ACHN (cell line): ENCODE measurements at regions not wholly inside any gene's neighbourhood (a gene's known extent, or its start where the extent isn't known, plus 50 kb on each side); places are given as distances from the start of the nearest gene placed in this dataset.

ENCODE experiments used
- DNase-seq: peaks from one replicate; pipeline ENCODE4 v3.0.0-alpha.2; 2015
- in situ Hi-C: cut with HindIII; loops from 2 replicates; pipeline ENCODE4 v1.10.0; 2017; ENCODE audit warnings: low sequenced_read_pairs, low pct_ligation_motif_present, low pct_unique_long_range_greater_than_20kb

DNA sequence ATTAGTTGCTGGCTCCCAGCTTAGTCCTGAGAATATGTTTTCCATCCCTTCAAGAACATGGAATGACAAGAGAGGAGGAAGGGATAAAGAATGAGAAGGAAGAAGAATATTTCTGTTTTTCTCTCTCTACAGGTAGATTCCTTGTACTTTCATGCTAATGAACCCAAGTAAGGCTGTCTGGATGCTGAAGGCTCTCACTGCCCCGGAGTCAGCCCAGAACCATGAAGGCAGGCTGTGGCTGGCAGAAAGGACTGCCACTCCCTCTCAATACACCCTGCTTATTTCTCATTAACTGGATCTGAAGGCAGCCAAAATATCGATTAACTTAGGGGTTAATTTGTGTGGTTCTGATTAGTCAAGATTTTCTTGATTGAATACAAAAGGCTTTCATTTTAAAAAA is 93.1 kb upstream of the NPAS2 start:
- in situ Hi-C loops, result no loop called here
- no peak for DNase-seq

DNA sequence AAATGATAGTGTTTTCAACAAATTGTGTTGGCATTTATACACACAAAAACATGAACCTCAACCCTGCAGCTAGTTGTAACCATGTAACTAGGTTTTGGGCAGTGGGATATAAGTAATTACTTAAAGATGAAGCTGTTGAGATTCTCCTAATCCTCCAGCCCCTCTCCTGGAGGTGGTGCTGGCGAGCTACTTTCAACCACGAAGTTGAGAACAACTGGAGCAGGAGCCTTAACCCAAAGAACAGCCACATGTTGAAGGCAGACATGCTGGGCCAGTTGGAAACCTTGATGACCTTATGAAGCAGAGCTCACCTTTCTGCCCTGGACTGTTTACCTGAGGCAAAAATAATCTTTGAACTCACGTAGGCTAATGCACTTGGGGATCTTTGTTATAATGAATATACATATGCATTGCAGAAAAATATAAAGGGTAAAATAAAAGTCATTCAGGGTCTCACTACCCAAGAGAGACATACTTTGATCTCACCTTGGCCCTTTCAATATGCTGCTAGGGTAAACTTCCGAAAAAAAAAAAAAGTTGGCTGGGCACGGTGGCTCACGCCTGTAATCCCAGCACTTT is 89.6 kb upstream of the NPAS2 start:
- in situ Hi-C loops, result no loop called here

DNA sequence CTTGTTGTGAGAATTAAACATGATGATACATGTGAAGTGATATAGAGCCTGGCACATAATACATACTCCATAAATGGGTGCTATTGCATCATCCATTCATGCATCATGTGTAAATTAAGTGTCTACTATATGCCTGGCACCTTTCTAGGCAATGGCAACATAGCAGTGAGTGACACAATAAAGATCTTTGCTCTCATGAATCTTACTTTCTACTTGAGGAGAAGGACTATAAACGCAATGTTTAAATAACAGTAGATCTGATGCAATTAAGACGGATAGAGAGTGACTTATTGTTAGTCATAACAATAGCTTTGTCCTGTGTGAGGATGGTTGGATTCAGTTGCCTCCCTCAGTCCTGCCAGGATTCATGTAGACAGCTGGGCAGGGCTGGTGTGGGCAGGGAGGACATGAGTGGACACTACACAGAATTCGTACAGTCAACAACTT is 88.4 kb upstream of the NPAS2 start:
- no peak for DNase-seq
- in situ Hi-C loops, result no loop called here

More for the DNA sequence above, 89.6 kb upstream of the NPAS2 start:
- peak; percentile 74 for DNase-seq

DNA sequence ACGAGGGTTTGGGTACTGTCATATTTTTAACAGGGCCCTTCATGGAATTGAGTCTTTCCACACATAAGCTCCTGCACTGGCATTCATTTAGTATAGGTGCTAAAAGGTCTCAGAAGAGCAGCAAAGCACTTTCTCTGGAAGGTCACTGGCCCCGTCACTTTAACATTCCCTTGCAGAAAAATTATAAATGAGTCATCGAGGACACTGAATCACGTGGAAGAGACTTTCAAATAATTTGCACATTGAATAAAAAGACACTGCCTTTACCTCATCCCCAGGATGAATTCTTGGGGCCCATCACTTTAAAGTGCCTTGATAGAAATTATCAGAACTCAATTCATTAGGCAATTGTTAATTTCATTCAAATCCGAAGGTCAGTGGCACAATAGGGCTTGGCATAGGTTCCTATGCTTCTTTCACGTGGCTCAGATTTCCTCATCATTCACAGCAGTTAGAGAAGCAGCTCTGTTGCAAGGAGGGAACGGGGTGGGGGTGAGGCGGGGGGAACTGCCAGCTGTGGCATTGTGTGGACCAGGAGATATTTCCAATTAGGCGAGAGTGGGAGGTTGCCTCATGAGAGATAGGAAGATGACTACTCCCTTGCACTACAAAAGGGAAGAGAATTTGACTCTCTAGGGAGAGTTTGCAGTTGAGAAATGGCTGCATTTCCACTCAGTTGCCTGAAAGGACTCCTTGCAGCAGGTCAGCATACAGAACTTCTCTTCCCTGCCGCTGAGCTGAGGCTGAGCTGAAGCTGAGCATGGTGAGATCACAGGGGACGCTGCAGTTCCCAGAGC is 86.3 kb upstream of the NPAS2 start:
- in situ Hi-C loops, result no loop called here
- DNase-seq, result no peak

DNA sequence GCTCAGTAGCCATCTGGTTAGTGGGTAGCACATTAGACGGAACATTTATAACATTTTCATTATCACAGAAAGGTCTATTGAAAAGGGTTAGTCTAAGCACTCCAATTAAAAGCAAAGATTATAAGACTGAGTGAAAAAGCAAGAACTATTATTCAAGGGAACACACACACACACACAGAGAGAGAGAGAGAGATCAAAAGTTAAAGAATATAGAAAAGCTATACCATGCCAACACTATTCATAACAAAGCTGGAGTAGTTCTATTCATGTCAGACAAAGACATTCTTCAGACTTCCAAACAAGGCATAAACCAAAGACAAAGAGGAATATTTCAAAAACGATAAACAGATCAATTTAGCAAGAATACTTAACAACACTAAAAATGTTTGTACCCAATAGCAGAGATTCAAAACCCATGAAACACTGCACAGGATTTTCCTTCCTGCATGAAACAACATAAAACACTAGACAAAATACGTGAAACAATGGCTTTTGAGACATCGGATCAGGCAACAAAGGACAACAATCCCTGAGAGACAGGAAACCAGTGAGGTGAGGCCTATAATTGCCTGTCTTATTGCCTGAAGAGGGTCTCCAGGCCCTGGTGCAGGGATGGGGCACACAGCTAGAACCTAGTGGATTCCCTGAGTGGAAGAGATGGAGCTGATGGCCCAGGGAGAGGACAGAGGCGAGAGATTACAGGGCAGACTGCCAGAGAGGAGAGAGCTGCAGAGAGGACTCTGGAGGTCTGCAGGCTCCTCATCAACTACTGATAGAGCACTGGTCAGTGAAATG is 83.6 kb upstream of the NPAS2 start:
- in situ Hi-C loops, result no loop called here
- DNase-seq, result no peak

DNA sequence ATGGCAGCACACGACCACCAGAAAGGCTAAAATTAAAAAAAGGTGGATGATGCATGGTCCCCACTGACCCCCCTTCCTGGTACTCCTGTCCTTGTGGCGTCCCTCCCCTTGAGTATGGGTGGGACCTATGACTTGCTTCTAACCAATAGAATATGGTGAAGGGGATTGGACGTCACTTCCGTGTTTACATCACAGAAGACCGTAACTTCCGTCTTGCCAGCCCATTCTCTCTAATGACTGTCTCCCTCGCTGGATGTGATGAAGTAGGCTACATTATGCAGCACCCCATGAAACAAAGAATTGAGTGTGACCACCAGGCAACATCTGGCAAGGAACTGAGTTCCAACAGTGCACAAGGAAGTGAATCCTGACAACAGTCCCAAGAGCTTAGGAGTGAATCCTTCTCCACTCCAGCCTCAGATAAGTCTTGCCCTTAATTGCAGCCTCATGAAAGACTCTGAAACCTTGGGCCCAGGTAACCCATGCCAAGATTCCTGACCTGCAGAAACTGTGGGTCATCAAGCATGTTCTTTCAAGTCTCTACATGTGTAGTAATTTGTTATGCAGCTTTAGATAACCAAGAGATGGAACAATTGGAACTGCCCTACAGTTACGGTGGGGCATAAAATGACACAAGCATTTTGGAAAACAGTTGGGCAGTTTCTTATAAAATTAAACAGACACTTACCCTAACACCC is 80.1 kb upstream of the NPAS2 start:
- in situ Hi-C loops, result no loop called here
- no peak for DNase-seq

DNA sequence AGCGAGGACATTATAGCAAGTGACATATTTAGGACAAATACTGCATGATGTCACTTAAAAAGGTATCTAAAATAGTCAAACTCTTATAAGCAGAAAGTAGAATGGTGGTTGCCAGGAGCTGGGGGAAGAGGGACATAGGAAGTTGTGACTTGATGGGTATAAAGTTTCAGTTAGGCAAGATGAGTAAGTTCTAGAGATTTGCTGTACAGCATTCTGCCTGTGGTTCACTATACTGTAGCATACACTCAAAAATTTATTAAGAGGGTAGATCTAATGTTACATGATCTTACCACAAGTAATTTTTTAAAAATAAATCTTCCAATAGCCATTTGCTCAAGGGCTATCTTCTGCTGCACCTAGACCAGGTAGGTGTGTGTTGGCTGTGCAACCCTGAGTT is 78.1 kb upstream of the NPAS2 start:
- no peak for DNase-seq
- in situ Hi-C loops, result no loop called here

DNA sequence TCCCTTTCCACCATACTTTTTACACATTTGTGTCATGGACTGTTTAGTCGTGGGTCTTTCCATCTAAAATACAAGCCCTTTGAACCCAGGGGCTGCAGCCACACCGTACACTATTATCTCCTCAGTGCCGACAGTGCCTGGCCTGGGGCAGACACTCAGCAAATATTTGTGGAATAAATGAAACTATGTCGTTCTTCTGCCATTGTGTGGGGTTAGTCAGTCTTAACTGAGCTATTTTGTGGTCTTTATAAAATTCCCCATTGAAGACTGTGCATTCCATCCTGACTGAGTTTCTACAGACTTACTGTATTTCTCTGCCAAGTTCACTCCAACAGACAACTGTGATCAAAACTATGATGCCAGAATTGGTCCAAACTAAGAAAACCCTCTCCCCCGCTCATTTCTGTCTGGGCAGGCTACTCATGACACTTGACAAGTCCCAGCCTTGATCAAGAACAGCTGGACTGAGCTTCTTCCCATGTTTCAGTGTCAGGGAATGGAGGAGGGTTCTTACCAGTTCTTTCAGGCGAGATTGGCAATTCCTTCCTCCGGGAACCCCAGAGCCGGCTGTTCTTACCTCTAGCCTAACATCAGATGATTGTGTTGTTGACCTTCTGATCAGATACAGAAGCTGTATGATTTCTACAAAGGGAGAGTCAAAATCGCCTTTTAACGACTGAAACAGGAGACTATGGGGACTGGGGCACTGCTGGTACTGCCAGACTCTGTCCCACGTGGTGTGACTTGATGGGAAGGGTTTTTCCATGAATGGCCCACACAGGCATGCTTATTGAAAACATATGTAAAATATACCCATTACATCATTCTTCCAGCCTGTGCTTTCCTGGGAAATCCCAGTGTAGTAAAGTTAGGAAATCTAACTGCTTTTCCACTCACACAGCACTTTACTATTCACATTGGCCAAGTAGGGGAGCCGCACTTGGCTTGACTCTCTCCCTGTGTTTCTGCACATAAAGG is 77.4 kb upstream of the NPAS2 start:
- in situ Hi-C loops, result no loop called here
- peak; percentile 56 for DNase-seq

DNA sequence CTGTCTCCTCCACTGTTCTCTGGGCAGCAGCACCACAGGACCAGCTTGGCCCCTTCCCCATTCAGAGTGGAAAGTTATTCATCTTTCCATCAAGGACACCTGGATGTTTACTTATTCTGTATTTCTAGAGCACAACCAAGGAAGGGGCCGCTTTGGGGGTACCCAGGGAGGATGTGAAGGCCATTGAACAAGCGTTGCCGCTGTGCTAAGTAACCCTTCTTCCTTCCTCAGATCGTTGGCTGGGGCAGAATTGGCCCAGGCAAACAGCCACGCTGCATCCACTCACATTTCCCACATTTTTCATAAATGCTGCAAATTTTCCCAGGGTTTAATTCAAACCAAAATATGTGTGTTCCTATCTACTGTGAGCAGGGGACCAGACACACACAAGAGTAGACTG is 76.2 kb upstream of the NPAS2 start:
- no peak for DNase-seq
- in situ Hi-C loops, result no loop called here

DNA sequence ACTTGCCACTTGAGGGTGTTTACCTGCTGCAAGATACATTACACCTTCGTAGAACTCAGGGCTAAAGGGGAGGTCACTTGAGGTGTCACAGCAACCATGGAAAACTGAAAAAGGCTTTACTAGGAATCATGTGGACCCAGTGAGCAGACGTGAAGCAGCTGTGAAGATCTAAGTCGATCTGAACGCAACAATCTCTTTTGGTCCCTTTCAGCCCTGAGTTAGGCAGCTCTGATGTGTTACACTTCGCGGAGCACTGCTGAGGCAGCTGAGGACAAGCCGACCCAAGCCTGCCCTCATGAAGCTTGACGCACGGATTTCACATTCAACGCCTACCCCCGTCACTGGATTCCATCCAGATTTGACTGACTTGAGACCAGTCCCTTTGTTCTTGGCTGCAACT is 75.8 kb upstream of the NPAS2 start:
- DNase-seq, result no peak
- in situ Hi-C loops, result no loop called here

DNA sequence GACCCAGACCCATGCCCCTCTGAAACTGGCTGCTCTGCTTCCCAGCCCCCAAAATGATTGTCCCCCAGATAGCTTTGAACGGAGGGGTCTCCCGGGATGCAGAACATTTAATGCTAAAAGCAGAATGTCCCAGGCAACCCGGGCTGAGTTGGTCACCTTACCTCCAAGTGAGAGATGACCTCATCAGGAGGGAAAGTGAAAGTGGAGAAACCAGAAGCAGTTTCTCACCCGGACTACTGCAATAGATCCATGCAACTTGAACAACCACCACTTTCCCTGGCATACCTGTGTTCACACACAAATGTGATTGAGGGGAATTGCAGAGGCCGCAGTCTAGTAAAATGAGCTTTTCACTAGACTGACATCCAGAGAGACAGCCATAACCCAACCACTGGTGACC is 75.3 kb upstream of the NPAS2 start:
- peak; percentile 63 for DNase-seq
- in situ Hi-C loops, result no loop called here

DNA sequence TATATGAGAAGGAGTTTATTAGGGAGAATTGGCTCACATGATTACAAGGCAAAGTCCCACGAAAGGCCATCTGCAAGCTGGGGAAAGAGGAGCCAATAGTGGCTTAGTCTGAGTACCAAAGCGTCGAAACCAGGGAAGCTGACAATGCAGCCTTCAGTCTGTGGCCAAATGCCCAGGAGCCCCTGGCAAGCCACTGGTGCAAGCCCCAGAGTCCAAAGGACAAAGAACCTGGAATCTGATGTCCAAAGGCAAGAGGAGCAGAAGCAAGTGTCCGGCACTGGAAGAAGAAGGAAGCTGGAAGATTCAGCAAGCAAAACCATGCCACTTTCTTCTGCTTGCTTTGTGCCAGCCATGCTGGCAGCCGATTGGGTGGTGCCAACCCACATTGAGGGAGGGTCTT is 74.3 kb upstream of the NPAS2 start:
- DNase-seq, result no peak
- in situ Hi-C loops, result no loop called here

DNA sequence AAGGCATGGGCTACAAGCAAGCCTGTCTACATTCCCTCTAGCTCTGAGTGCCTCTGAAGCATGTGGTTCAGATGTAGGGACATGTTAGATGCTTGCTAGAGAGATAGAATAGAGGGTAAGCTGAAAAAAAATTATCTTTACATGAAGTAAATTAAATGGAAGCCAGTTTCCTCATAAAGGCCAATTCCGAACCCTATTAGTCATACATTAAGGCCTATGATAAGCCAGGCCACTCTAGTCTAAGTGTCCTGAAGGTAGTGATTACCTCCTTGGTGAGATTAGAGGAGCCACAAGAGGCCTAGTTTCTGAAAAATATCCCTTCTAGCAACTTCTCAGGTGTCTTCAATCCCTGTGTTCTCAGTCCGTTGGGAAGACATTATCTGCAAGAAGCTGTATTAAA is 72.4 kb upstream of the NPAS2 start:
- in situ Hi-C loops, result no loop called here
- DNase-seq, result no peak

DNA sequence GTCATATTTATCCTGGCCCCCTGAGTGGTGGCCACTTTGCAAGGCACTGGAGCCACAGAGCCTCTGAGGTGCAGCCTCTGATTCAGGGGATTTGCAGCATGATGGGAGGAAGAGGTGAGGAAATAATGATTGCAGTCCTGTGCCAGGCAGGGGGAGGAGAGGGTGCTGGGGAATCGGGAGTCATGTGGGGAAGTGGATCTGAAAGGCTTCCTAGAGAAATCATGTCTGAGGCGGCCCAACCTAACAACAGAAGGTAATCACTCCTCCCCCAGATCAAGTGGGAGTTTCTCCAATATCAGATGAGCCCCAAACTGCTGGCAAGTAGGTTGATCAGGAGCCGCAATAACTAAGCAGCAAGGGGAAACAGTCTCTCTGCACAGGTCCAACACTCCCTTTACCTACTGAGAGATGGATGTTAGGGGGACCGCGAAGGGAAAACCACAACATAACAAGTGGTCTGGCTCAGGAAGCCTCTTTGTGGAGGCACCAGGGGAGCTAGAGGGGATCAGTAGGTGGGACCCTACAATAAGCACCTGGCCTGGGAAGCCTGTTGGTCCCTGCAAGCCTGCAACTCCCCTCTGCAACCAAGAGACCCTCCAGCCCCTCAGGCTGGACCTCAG is 71.8 kb upstream of the NPAS2 start:
- no peak for DNase-seq
- in situ Hi-C loops, result no loop called here

DNA sequence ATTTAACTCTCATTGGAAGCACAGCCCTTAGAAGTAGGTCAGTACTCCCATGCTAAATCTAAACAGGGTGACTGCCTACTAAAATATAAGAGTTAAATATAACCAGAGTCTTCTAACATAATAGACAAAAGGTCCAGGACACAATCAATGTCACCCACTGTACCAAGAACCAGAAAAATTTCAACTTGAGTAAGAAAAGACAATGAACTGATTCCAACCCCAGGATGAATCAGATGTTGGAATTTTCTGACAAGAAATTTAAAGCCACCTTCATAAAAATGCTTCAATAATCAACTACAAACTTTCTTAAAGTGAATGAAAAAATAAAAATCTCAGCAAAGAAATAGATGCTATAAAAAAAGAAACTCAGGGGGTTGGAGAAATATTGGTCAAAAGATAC is 71.3 kb upstream of the NPAS2 start:
- in situ Hi-C loops, result no loop called here

DNA sequence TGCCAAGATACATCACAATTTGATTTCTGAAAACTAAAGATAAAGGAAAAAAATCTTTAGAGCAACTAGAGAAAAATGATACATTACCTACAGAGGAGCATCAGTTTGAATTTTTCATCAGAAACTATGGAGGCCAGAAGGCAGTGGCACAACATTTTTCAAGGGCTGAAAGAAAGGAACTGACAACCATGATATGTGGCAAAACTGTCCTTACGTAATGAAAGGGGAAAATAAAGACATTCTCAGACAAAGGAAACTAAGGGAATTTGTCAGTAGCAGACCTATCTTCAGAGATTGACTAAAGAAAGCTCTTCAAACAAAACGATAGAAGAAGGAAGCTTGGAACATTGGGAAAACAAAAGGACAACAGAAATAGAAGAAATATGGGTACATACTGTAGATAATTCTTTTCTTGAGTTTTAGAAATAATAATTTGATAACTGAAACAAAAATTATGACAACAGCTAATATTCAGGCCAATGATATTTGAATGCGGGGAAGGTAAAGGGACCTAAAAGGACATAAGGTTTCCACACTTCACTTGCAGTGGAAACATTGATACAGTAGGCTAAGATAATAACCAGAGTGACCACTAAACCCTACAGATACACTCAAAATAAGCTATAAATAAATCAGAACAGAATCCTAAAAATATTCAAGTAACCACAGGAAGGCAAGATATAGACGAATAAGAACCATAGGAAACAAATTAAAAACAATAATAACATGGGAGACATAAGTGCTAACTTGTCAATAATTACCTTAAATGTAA is 70.0 kb upstream of the NPAS2 start:
- no peak for DNase-seq
- in situ Hi-C loops, result no loop called here

More for the DNA sequence above, 71.3 kb upstream of the NPAS2 start:
- no peak for DNase-seq
